Activated T-cell treated with anti-CD3 and anti-CD28 coated beads for 48 hours (primary cell): ENCODE measurements at regions not wholly inside any gene's neighbourhood (a gene's known extent, or its start where the extent isn't known, plus 50 kb on each side); places are given as distances from the start of the nearest gene placed in this dataset.
"Not testable (repeated sequence)": the region's sequence is repeated elsewhere in the genome, so short reads cannot be mapped to it uniquely, and the experiment has no call there.

Experiments used
- DNase-seq: peaks from one replicate; pipeline ENCODE4 v3.0.0-alpha.2; 2020; ENCODE audit warnings: low read depth

GRCh38 chr2:45114221-45114955 is 105.1 kb upstream of the SIX2 start:
- DNase-seq, result no peak

- DNase-seq, result no peak
Measured at GRCh38 chr2:45112750-45113149, 103.5 kb upstream of the SIX2 start.

- no peak for DNase-seq
Measured at GRCh38 chr2:45105050-45105582, 95.9 kb upstream of the SIX2 start.

- no peak for DNase-seq
Measured at GRCh38 chr2:45104429-45104828, 95.2 kb upstream of the SIX2 start.

GRCh38 chr2:45103351-45104345 is 94.4 kb upstream of the SIX2 start:
- DNase-seq, result no peak

- DNase-seq, result no peak
Measured at GRCh38 chr2:45102579-45103117, 93.4 kb upstream of the SIX2 start.

GRCh38 chr2:45102141-45102540 is 92.9 kb upstream of the SIX2 start:
- DNase-seq, result no peak

GRCh38 chr2:45096996-45097395 is 87.7 kb upstream of the SIX2 start:
- DNase-seq, result no peak

GRCh38 chr2:45096038-45096437 is 86.8 kb upstream of the SIX2 start:
- DNase-seq, result not testable (repeated sequence)

GRCh38 chr2:45093663-45094062 is 84.4 kb upstream of the SIX2 start:
- DNase-seq, result no peak

- no peak for DNase-seq
Measured at GRCh38 chr2:45093181-45093580, 83.9 kb upstream of the SIX2 start.

GRCh38 chr2:45089554-45090261 is 80.5 kb upstream of the SIX2 start:
- no peak for DNase-seq

GRCh38 chr2:45085487-45085886 is 76.2 kb upstream of the SIX2 start:
- DNase-seq, result no peak

GRCh38 chr2:45084361-45085020 is 75.2 kb upstream of the SIX2 start:
- no peak for DNase-seq

GRCh38 chr2:45083175-45083574 is 73.9 kb upstream of the SIX2 start:
- DNase-seq, result no peak

GRCh38 chr2:45074713-45075112 is 65.5 kb upstream of the SIX2 start:
- DNase-seq, result no peak

GRCh38 chr2:45072862-45073237 is 63.6 kb upstream of the SIX2 start:
- no peak for DNase-seq

- no peak for DNase-seq
Measured at GRCh38 chr2:45072064-45072861, 63.0 kb upstream of the SIX2 start.

- no peak for DNase-seq
Measured at GRCh38 chr2:45070113-45070652, 60.9 kb upstream of the SIX2 start.

- DNase-seq, result no peak
Measured at GRCh38 chr2:45069684-45070083, 60.4 kb upstream of the SIX2 start.
